OCI-LY3 (cell line): ENCODE measurements at regions not wholly inside any gene's neighbourhood (a gene's known extent, or its start where the extent isn't known, plus 50 kb on each side); places are given as distances from the start of the nearest gene placed in this dataset.
"Not testable (repeated sequence)": the region's sequence is repeated elsewhere in the genome, so short reads cannot be mapped to it uniquely, and the experiment has no call there.

Experiments used
- H2AFZ ChIP-seq: fragments of 200-600, 300-600 bp; shearing (Covaris generic); 2 replicates; pipeline ENCODE4 v1.6.0; 2014; ENCODE audit warnings: antibody characterized with exemption, low read depth, low read length
- H3K27ac ChIP-seq: fragments of 200-600, 300-600 bp; sonication (generic); 2 replicates; pipeline ENCODE4 v1.5.1; 2014; ENCODE audit warnings: mild to moderate bottlenecking, low read length, moderate library complexity, mixed read lengths
- H3K27me3 ChIP-seq: fragments of 200-600, 300-600 bp; sonication (generic); 2 replicates; pipeline ENCODE4 v1.6.1; 2014; ENCODE audit warnings: low read depth, low read length, mixed read lengths
- H3K36me3 ChIP-seq: fragments of 200-600, 300-600 bp; sonication (generic); replicated peaks from 2 replicates; pipeline ENCODE3; 2014; ENCODE audit warnings: low read depth, low read length, mixed read lengths
- H3K4me1 ChIP-seq: fragments of 300-600, 200-600 bp; sonication (generic); 2 replicates; pipeline ENCODE4 v1.6.1; 2014; ENCODE audit warnings: low read length, mixed read lengths
- H3K4me2 ChIP-seq: fragments of 200-600, 300-600 bp; sonication (generic); 2 replicates; pipeline ENCODE4 v1.6.1; 2014; ENCODE audit warnings: low read length, mixed read lengths
- H3K4me3 ChIP-seq: fragments of 300-600, 200-600 bp; sonication (generic); 2 replicates; pipeline ENCODE4 v1.5.1; 2014; ENCODE audit warnings: antibody characterized with exemption, mild to moderate bottlenecking, low read length, moderate library complexity
- H3K79me2 ChIP-seq: fragments of 300-600, 200-600 bp; shearing (Covaris generic); 2 replicates; pipeline ENCODE4 v1.6.1; 2014; ENCODE audit warnings: mild to moderate bottlenecking, low read length, mixed read lengths
- H3K9ac ChIP-seq: fragments of 300-600, 200-600 bp; shearing (Covaris generic); 2 replicates; pipeline ENCODE4 v1.6.0; 2014; ENCODE audit warnings: mild to moderate bottlenecking, low read length, moderate library complexity
- H3K9me3 ChIP-seq: fragments of 200-600, 300-600 bp; shearing (Covaris generic); 2 replicates; pipeline ENCODE4 v1.6.1; 2014; ENCODE audit warnings: low read length, mixed read lengths; ENCODE audit not compliant: insufficient read depth
- H4K20me1 ChIP-seq: fragments of 200-600, 300-600 bp; sonication (generic); 2 replicates; pipeline ENCODE4 v1.6.1; 2016; ENCODE audit warnings: low read length, mixed read lengths; ENCODE audit not compliant: insufficient read depth
- CTCF ChIP-seq: fragments of 200-600, 300-600 bp; sonication (generic); IDR thresholded peaks from 2 replicates; pipeline ENCODE4 v1.5.1; 2014; ENCODE audit warnings: antibody characterized with exemption, low read length, low read depth
- EZH2phosphoT487 ChIP-seq: fragments of 200-600 bp; shearing (Covaris generic); IDR thresholded peaks from 2 replicates; pipeline ENCODE4 v1.6.1; 2018; ENCODE audit warnings: antibody characterized with exemption, mixed run types, low read depth

DNA sequence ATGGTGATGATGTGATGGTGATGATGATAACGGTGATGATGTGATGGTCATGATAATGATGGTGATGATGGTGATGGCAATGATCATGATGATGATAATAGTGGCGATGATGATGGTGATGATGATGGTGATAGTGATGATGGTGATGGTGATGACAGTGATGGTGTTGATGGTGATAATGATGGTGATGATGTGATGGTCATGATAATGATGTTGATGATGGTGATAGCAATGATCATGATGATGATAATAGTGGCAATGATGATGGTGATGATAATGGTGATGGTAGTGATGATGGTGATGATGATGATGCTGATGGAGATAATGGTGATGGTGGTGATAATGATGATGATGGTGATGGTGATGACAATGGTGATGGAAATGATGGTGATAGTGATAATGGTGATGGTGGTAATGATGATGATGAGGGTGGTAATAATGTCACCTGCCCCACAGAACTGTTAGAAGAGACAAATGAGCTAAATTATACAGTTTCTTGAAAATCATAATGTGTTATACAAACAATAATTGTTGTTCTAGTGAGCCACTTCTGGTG, 289.9 kb downstream of the ASMT start:
- peaks cover 22% of the 10 kb centered on the region; the same call in 1 of the 2 replicates for H3K27me3 ChIP-seq
- H4K20me1 ChIP-seq = no peaks in the 10 kb centered on the region
- H3K4me2 ChIP-seq = no peak overlapping the region
- TF ChIP-seq CTCF (no peak), EZH2phosphoT487 (no peak)
- H3K9ac ChIP-seq = no peak overlapping the region
- no peak overlapping the region for H3K4me3 ChIP-seq
- H2AFZ ChIP-seq = no peak overlapping the region
- peaks cover 3% of the 10 kb centered on the region; the same call in 1 of the 2 replicates for H3K9me3 ChIP-seq
- H3K79me2 ChIP-seq = no peaks in the 10 kb centered on the region
- peaks cover 12% of the 10 kb centered on the region for H3K4me1 ChIP-seq
- no peak overlapping the region for H3K27ac ChIP-seq
- H3K36me3 ChIP-seq = no peaks in the 10 kb centered on the region

DNA sequence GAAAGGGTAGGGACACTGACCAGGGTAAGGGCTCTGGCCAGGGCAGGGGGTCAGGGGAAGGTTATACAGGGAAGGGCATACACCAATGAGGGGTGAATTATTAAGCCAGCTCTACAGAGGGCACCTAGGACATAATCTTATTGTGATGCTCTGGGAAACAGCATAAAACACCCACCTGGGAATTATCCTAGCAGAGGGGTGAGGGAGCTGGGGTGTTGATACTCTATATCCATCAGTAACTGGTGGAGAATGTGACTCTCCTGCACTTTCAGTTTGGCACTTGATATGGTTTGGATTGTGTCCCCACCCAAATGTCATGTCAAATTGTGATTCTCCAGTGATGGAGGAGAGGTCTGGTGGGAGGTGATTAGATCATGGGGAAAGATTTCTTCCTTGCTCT, 291.2 kb downstream of the ASMT start:
- no peak overlapping the region for H3K4me3 ChIP-seq
- H3K4me2 ChIP-seq = no peak overlapping the region
- no peaks in the 10 kb centered on the region for H3K36me3 ChIP-seq
- H3K9ac ChIP-seq = no peak overlapping the region
- peaks cover 20% of the 10 kb centered on the region for H3K4me1 ChIP-seq
- H4K20me1 ChIP-seq = no peaks in the 10 kb centered on the region
- peaks cover 22% of the 10 kb centered on the region; the same call in 1 of the 2 replicates for H3K27me3 ChIP-seq
- no peak overlapping the region for H2AFZ ChIP-seq
- peaks cover 3% of the 10 kb centered on the region; the same call in 1 of the 2 replicates for H3K9me3 ChIP-seq
- H3K27ac ChIP-seq = no peak overlapping the region
- no peaks in the 10 kb centered on the region for H3K79me2 ChIP-seq
- no peak for TF ChIP-seq CTCF
- no peak for TF ChIP-seq EZH2phosphoT487

DNA sequence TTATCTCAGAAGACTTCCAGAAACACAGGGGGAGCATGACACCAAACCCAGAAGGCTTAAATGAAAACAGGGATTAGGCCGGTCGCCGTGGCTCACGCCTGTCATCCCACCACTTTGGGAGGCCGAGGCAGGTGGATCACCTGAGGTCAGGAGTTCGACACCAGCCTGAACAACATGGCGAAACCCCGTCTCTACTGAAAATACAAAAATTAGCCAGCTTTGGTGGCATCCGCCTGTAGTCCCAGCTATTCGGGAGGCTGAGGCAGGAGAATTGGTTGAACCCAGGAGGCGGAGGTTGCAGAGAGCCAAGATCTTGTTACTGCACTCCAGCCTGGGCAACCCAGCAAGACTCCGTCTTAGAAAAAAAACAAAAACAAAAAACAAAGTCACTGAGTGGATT, 294.1 kb downstream of the ASMT start:
- peak overlapping the region; percentile 77 for H3K4me3 ChIP-seq
- peak overlapping the region; percentile 92 for H3K4me2 ChIP-seq
- H3K27ac ChIP-seq = 0 out of 2 replicates have a peak overlapping the region, but pooled peaks have one; percentile 7
- not testable (repeated sequence) for H3K9me3 ChIP-seq, H2AFZ ChIP-seq, H3K36me3 ChIP-seq, H4K20me1 ChIP-seq, H3K9ac ChIP-seq, H3K79me2 ChIP-seq
- peaks cover 10% of the 10 kb centered on the region; the same call in 1 of the 2 replicates for H3K27me3 ChIP-seq
- H3K4me1 ChIP-seq = peaks cover 20% of the 10 kb centered on the region

GRCh38 chrX:1909419-1910206, 294.8 kb downstream of the ASMT start:
- Histone ChIP-seq H3K9me3 (peaks cover 3% of the 10 kb centered on the region; the same call in 1 of the 2 replicates), H3K79me2 (no peaks in the 10 kb centered on the region), H3K4me2 (peak overlapping the region; percentile 92), H2AFZ (peak overlapping the region; percentile 90), H3K4me1 (peaks cover 23% of the 10 kb centered on the region), H3K4me3 (peak overlapping the region; percentile 77), H4K20me1 (no peaks in the 10 kb centered on the region), H3K9ac (peak overlapping the region; percentile 46), H3K27me3 (peaks cover 10% of the 10 kb centered on the region; the same call in 1 of the 2 replicates), H3K36me3 (no peaks in the 10 kb centered on the region), H3K27ac (peak overlapping the region; percentile 7; the same call in 1 of the 2 replicates)
- TF ChIP-seq EZH2phosphoT487 (no peak), CTCF (no peak)
